HG02588 (cell line): ENCODE measurements at regions not wholly inside any gene's neighbourhood (a gene's known extent, or its start where the extent isn't known, plus 50 kb on each side); places are given as distances from the start of the nearest gene placed in this dataset.
A peak's percentile ranks its signal among the peaks of the same experiment; 100 is the strongest.

Experiments
- ATAC-seq: cut with Tn5 transposase; IDR thresholded peaks from one replicate; pipeline ENCODE4 v1.9.1; 2021; ENCODE audit warnings: mild to moderate bottlenecking, moderate library complexity; ENCODE audit not compliant: unreplicated experiment

DNA sequence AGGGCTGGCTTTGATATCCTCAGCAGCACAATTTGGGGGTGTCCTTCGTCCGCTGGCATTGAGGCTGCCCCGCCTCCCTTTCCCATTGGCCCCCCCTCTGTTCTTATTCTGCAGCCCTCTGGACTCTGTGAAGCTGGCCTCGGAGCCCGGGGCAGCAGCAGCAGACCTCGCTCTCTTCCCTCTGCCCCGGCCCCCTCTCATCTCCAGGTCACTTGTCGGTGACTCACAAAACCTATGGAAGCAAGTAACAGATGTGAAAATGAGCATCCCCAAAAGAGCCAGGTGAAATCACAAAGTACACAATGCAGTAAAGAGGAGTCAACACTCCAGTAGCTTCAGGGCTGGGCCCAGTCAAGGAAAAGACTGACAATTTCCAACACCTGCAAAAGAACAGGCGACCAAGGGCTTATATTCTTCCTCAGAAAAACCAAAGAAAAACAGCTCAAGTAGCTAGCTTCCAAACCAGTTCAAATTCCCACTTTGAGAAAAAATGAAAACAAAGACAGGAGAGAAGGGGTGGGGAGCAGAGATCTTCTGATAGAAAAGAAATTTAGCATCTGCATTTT lies 97.5 kb downstream of the ZNF608 start:
- no peak for ATAC-seq

DNA sequence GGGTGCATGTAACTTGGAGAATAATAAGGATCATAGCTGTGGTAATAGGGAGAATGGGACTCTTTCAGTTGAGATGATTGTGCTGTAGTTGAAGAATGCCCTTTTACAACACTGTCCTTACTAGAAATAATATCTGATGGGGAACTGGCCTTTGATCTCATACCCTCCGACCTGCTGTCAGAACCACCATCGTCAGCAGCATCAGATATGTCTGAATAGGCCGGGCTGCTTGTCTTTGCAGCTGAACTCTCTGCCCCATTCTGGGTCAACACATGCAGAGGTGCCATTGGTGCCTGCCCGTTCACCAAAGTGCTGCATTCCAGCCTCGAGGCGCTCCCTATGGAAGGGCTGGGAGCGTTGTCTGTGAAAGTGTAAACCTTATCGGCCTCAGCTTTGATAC lies 99.1 kb downstream of the ZNF608 start:
- ATAC-seq = no peak

DNA sequence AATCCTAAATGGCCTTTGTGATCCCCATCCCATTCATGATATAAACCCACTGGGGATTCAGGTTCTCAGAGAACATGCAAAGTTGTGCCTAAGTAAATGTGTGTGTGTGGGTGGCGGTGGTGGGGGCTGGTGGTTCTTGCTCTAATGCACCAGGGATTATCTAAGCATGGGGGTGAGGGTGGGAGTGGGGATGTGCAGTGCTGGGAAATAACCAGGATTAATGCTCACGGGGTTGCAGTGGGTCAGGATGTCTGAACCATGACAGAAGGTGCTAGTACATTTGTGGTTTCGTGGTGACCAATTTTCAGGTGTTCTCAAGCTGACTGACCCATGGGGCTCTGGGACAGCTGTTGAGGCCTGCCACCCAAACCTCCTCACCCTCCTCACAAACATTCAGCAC lies 101.0 kb downstream of the ZNF608 start:
- ATAC-seq = no peak

- no peak for ATAC-seq
Measured at GRCh38 chr5:124644582-124644981, 101.9 kb downstream of the ZNF608 start.

- ATAC-seq = no peak
Measured at GRCh38 chr5:124644138-124644537, 102.3 kb downstream of the ZNF608 start.

DNA sequence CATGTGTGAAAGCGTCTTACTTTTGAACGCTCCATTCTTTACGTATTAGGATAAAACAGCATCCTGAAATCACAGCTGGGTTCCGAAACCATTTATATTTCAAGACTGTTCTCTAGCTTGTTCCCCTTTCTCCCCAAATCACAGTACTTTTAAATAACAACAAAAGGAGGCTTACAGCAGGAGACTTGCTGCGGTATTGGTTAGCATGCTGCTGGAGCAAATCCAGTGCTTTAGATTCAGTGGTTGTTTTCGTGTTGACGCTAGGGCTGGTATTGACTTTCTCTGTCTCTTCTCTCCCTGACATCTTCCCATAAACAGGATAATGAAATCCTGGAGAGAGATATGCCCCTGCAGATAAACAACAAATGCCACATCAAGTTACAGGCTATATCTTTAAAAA lies 103.1 kb downstream of the ZNF608 start:
- ATAC-seq = no peak

- peak; percentile 41 for ATAC-seq
Measured at GRCh38 chr5:124642151-124642550, 104.3 kb downstream of the ZNF608 start.

GRCh38 chr5:124641154-124641792 lies 105.2 kb downstream of the ZNF608 start:
- ATAC-seq = no peak

DNA sequence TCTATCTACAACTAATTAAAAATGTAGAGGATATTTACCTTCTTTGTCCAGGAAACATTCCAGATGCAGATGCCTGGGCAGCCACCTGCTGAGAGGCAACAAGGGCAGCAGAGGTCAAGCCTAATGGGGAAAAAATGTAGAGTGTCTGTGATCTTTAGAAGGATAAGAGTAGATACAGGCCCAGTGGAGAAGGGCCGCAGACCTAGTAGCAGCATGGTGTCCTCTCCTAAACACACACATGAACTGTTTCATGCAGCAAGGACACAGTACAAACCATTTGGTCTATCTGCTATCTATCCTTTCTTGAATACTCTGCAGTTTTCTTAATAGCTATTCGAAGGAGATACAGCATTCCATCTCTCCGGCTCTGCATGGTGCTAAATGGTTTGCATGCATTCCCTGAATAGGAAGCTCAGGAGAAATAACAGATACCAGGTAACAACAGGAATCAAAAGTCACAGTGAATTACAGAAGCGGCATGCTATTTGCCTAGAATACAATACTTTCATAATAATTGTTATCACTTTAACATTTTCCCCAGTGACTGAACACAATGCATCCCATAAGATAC lies 107.3 kb downstream of the ZNF608 start:
- no peak for ATAC-seq

- no peak for ATAC-seq
Measured at GRCh38 chr5:124637011-124637410, 109.4 kb downstream of the ZNF608 start.

DNA sequence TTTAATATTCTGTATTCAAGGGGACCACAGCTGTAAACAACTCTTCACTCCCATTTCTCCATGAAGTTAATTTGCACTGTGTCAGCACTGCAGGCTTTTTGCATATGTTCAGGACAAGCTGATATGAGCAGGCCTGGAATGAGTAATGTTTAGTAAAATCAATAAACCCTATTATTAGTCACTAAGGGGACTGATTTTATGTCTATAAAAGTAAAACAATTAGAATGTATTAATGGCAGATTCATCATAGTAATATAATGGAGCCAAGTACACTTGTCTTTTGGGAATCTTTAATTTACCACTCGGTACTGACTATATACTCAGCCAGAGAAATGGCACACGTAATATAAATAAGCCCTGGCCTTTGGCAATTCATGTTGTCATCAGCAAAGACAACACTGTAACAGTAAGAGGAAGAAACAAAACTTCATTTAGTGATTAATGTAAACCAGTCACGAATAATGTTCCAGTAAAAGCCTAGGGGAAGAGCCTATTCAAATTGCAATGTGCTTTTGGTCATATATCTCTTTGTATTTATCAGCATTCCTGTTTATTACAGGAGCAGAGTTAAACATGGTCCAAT lies 111.6 kb downstream of the ZNF608 start:
- no peak for ATAC-seq

DNA sequence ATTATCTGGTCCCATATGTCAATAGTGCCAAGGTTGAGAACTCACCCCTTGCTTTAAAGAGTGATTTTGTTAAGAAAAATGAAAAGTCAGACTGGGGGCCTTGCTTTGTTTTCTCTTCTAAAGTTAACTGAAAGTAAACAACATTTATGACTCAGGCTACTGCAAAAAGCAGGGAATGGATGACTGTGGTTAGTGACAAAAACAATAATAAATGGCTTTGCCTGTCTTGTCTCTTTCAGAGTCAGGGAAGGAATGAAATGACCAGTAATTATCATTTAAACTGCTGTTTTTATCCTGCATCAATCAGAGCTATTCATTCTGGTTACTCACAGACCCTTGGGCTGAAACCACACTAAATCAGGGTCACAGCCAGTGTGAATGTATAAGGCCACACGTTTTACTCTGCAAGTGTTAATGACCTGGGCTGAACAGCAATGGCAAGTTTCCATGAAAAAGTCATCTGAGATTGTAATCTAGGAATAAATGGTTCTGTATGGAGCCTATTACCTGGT lies 112.2 kb downstream of the ZNF608 start:
- ATAC-seq = no peak

DNA sequence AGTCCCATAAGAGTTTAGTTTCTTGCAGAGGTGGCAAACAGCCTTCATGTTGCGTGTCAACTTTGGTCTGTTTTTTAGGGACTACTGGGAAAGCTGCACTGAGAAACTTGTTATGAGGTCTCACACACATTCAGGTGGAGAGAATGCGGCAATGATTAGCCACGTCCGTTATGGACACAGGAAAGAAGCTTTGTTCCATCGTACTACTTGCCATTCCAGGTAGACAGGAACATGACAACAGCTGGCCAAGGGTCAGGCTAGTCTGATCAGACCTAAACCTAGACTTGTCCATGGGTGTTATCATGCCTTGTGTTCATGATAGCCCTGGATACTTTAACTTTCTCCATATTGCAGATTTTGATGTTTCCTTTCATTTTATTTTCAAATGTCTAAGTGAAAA lies 113.2 kb downstream of the ZNF608 start:
- ATAC-seq = no peak

DNA sequence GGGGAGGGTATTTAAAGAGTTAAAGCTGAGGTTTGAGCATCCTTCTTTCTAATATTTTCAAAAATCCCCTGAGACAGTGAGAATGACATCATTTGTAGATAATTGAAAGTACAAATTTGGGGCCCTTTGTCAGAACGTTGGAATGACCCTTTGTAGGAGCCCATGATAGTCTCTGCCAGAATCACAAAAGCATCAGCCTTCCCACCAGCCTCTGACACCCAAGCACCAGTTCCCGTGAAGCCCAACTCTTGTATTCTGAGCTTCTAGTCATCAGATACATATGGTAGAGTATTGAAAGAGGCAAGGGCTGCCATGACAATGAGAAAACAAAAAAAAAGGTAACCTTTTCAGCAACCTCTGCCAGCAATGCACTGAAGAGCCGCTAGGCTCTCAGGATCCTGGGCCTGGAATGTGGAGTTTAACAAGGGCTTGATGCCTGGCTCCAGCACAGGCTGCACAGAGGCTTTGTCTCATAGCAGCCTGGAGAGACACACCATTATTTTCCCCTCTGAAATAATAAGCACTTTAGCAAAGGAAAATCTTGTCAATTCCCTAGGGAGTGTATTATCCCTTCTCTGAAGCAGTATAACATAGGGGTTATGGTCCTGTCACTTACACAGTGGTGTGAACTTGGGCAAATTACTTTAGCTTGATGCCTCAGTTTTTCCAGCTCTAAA lies 114.4 kb downstream of the ZNF608 start:
- no peak for ATAC-seq

- peak; percentile 74 for ATAC-seq
Measured at GRCh38 chr5:124630767-124631704, 115.4 kb downstream of the ZNF608 start.

DNA sequence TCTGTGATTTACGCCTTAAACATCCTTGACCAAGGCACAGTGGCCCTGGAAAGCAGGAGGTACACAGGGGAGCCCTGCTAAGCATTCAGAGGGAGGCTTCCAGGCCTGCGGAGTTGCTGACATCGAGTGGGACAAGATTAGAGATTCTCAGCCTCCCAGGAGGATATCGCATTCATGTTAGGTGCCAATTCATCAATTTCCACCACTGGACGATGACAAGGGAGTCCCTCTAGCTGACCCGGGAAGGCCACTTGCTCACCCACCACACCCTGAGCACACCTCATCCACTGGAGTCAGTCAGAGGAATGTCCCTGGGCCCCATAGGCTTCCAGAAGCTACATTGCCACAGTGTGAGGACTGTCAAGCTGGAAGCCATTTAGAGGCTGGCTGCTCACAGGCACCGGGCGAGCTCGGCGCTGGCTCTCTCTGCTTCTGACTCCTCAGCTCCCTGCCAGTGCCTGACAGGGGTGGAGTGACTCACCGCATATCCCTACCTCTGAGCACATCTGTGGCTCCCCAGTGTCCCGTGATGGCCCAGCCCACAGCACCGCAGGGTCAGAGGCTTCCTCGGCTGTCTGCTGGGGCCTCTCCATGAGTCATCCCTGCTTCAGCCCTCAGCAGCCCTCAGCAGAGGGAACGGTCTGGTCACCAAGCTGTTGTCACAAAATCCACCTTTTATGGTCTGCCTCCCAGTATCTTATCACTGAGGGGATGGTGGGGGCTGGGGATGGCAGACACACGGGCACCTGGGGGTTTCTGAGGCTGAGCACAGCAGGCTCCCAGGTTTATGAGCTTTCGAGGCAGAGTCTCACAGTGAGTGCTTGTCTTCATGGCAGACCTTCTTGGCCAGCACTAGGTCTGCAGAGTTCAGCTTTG lies 117.5 kb downstream of the ZNF608 start:
- no peak for ATAC-seq

DNA sequence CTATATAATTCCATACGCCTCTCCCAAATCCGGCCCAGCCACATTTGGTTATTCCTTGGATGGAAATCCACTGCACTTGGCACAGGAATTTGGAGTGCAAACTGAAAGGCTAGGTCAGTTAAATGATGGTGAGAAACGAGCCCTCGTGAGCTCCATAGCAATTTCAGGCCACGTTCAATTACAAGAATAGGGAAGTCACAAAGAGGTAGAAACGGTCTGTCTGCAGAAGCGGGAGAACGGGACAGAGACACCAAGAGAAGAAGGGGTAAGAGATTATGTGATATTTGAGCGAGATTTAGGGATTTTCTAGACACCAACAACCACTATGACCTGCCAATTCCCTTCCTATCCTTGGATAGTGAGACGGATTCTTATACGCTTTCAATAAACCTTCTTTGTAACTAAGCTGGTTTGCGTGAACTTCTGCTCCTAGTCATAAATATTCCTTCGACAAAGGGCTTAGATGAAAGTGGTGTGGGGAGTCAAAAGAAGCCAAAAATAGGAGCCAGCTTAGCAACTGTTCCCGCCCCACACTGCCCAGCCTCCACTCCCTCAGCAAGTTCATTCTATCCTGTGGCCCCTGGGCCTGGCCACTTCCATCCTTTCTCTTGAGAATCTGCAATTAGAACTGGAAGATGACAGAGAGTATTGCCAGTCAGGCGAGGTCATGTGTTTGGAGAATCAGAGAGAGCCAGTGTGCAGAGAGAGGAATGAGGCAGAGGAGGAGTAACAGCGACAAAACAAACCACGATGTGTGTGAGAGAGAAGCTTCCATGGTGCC lies 118.4 kb downstream of the ZNF608 start:
- no peak for ATAC-seq

DNA sequence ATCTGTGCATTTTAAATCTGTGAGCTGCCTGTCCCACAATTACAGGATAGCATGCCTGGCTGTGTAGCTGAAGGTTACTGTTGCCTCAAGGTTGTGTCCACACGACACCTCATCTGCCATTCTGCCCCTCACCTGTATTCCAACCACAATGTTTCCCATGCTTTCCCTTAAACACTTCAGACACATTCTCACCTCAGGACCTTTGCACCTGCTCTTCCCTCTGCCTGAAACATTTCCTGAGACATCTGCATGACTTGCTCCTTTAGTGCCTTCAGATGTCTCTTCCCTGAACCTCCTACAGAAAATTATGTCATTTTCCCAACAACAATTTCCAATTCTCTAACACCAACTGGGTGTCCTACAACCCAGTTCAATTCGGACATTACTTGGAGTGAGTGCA lies 120.4 kb downstream of the ZNF608 start:
- no peak for ATAC-seq

- ATAC-seq = no peak
Measured at GRCh38 chr5:124623265-124623664, 123.2 kb downstream of the ZNF608 start.
